HG03103 (cell line): ENCODE measurements at regions not wholly inside any gene's neighbourhood (a gene's known extent, or its start where the extent isn't known, plus 50 kb on each side); places are given as distances from the start of the nearest gene placed in this dataset.
"Not testable (repeated sequence)": the region's sequence is repeated elsewhere in the genome, so short reads cannot be mapped to it uniquely, and the experiment has no call there.

Source experiments
- ATAC-seq: cut with Tn5 transposase; IDR thresholded peaks from one replicate; pipeline ENCODE4 v1.9.1; 2021; ENCODE audit warnings: low read depth; ENCODE audit not compliant: unreplicated experiment

GRCh38 chr5:28369418-28369817 lies 1331.0 kb upstream of the CDH9 start:
- no peak for ATAC-seq

- ATAC-seq = no peak
These were observed 1317.4 kb upstream of the CDH9 start for GRCh38 chr5:28355831-28356230.

DNA sequence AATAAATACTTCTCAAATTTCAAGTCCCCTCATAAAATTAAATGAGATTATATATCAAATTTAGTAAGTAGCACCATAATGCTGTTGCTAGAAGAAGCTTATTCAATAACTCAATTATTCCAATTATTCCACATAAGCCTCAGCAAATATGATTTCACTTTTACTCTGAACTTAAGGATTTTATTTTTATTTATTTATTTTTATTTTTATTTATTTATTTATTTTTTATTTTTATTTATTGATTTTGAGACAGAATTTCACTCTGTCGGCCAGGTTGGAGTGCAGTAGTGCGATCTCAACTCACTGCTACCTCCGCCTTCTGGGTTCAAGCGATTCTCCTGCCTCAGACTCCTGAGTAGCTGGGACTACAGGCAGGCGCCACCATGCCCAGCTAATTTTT lies 1308.3 kb upstream of the CDH9 start:
- no peak for ATAC-seq

DNA sequence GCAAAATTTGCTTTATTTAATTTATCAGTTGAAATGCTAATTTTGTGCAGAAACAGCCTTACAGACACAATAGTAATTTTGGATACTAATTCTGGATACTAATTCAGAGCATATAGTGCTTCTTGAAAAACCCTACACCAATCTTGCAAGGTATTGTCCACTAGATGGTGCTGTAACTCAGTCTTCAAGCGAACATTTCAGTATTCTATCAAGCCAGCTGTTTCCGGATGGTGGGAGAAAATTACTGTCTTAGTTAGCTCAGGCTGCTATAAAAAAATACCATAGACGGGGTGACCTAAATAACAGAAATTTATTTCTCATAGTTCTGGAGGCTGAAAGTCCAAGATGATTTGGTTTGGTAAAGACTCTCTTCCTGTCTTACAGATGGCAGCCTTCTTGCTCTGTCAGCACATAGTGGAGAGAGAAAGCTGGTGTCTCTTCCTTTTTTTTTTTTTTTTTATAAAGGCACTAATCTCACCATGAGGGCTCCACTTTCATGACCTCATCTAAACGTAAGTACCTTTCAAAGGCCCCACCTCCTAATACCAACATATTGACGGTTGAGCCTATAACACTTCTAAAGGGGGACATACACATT lies 1306.5 kb upstream of the CDH9 start:
- ATAC-seq = no peak

DNA sequence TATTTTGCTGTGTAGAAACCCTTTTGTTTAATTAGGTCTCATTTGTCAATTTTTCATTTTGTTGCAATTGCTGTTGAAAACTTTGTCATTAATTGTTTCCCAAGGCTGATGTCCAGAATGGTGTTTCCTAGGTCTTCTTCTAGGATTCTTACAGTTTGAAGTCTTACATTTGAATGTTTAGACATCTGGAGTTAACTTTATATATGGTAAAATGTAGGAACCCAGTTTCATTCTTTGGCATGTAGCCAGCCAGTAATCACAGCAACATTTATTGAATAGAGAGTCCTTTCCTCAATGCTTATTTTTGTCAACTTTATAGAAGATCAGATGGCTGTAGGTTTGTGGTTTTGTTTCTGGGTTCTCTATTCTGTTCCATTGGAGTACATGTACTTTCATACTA lies 1290.8 kb upstream of the CDH9 start:
- ATAC-seq = no peak

- no peak for ATAC-seq
These were observed 1290.3 kb upstream of the CDH9 start for GRCh38 chr5:28328681-28329080.

- ATAC-seq = no peak
These were observed 1285.8 kb upstream of the CDH9 start for GRCh38 chr5:28324174-28324573.

DNA sequence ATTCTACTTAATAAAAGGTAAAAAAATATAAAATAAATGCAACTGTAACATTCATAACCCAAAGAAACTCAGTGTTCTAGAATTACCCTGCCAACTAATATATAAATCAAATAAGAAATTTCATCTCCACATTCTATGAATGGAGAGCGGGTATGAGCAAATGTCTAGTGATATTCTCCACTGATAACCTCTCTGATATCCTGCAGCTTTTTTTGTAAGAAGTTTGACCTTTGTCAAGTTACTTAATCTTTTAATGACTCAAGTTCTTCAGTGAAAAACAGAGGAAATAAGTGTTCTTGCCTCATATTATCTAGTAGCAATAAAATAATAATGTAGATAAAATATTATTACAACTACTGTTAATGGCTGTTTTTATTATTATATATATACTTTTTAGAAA lies 1275.6 kb upstream of the CDH9 start:
- ATAC-seq = no peak

DNA sequence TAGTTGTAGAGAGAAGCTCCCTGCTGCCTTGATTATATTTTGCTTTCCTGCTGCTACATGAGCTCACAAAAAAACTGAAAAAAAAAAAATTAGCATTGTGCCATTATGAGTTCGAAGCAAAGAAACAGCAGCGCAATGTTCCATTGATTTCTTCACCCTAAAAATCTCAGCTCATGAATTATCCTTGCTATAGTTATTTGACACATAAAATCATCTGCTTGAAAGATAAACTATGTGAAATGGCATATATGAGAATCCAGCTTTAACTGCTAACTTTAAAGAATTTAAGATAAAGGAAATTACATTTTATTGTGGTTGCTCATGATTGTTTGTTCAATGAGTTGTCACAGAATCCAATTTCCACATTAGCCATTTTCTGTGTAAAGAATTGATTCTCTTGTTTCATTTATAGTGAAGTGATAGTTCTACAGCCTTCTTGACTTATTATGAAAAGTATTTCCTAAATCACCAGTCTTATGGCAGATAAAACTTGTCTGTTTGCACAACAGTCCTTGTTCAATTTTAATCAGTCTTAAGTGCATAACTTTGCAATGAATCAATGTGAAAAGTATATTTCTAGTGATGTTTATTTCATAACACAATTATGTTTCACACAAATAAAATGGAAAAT lies 1275.0 kb upstream of the CDH9 start:
- ATAC-seq = no peak

DNA sequence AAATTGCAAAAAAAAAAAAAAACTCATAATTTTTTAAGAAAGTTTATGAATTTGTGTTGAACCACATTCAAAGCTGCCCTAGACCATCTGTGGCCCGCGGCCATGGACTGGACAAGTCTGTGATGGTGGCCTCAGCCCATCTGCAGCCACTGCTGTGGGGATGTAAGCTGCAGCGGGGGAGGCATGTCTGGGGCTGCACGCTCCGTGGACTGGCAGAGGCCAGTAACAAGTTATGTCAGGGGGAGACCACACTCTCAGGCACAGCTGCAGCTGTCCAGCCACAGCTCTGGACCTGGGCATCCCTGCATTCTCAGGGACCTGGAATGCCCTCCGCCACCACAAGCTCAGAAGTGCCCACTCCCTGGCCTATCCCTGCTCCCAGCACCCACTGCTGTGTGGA lies 1272.3 kb upstream of the CDH9 start:
- ATAC-seq = no peak

DNA sequence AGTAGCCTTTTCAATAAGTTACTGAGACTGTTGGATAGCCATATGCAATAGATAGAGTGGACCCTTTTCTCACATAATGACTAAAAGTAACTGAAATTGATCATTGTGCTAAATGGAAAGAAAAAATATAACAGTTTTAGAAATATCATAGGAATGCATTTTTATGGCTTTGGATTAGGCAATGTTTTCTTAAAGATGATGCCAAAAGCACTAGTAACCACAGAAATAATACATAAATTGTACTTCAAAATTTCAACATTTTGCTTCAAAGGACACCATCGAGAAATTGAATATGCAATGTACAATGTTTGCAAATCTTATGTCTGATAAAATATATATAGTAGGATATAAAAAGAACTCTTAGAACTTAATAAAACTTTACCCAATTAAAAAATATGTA lies 1267.5 kb upstream of the CDH9 start:
- no peak for ATAC-seq

DNA sequence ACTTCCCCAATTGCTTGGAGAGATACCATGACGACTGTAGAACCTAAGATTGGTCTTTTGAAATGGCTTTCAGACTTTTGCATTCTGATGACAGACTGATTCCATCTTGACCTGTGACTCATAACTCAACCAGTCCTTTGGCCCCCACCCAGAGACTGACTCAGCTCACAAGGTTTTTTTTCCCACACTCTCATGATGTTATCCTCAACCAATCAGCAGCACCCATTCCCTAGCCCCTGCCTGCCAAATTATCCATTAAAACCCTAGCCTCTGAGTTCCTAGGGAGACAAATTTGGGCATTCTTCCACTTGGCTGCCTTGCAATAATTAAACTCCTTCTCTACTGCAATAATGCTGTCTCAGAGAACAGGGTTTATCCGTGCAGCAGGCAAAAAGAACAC lies 1263.3 kb upstream of the CDH9 start:
- no peak for ATAC-seq

DNA sequence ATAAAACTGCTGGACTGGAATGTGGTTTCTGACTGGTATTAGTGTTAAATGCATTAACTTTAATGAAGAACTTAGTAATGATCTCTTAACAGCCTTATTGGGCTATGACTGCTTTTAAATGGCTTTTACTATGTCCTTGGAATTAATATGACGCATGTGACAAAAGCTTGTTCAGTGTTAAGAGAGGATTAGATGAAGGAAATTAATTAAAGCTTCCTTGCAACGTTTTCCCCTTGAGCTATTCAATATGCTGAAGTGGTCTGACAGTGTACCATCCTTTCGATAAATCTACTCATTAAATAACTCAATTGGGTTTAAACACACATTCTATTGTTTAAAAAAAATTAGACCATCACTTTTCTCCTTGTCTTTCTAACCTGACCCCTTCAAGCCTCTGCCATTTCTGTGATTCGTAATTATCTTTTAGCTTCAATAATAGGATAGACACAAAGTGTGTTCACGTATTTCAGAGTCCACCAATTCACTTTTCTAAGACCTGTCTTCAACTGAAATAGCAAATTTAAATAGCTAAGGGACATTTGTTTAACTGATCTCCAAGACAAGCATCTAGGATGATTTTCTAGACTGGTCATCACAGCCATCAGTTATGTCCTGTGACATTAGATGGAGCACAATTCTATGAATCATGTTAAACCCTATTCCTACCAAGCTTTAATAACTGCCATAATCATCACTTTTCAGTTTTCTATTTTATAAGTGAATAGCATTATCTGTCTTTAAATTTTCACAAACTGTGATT lies 1258.0 kb upstream of the CDH9 start:
- no peak for ATAC-seq

GRCh38 chr5:28287021-28287420 lies 1248.6 kb upstream of the CDH9 start:
- not testable (repeated sequence) for ATAC-seq

DNA sequence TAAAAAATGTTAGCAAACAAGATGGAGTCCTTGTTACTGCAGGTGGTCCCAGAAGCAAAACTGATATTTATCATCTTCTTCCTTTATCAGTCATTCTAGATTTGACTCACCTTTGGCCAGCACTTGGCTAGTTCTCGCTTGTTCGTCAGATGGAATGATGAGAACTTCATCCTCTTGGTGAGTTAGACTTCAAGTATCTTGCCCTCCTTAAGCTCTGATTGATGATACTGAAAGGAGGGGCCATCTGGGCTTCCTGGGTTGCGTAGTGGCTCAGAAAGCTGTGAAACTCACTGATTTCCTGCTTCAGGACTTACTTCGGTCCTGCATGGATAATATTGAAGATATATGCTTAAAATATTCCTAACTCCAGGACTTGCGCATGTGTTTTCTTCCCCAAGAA lies 1248.2 kb upstream of the CDH9 start:
- no peak for ATAC-seq

DNA sequence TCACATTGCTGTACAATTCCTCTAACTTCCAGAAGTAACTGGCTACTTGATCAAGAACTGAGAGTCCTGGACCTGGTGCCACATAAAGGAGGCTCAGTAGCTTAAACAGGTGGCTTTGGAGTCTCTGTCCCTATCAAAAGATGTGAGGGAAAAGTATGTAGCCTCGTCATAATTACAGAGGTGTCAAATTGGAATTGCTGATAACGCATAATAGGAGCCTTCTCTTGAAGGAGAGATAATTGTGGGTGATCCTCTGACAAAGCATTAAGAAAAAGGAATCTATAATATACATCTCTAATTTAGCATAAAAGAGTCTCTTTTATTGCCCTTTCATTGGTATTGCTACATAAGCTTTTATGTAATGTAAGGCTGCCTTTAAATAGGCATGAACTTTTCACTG lies 1246.4 kb upstream of the CDH9 start:
- no peak for ATAC-seq

DNA sequence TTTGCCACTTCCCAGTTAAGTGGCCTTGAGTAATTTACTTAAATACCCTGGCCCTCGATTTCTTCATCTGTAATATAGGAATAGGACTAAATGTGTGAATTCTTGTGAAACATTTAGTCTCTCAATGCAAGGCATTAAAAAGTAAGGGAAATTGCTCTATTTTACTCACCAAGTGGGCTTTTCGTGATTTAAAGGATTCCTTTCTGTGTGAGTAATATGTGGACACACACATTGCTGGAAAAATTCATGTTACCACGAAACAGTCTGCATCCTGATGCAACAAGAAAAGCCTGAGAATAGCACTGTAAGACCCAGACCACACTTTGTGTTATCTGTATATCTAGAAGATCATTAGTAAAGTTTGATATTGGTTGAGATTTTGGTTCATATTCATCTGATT lies 1243.0 kb upstream of the CDH9 start:
- ATAC-seq = no peak

DNA sequence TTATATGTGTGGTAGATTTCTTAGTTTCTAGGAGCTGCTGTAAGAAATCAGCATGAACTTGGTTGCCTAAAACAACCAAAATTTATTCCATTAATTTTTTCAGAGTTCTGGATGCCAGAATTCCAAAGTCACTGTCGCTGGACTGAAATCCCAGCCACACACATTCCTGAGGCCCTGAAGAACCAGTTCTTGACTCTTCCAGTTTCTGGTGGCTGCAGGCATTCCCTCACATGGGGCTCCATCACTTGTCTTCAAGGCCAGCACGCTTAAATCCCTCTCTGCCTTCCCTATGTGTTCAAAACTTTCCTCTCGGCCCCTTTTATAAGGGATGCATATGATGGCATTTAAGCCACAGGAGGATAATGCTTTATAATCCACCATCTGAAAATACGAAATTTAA lies 1237.5 kb upstream of the CDH9 start:
- no peak for ATAC-seq

GRCh38 chr5:28269978-28270377 lies 1231.6 kb upstream of the CDH9 start:
- no peak for ATAC-seq

DNA sequence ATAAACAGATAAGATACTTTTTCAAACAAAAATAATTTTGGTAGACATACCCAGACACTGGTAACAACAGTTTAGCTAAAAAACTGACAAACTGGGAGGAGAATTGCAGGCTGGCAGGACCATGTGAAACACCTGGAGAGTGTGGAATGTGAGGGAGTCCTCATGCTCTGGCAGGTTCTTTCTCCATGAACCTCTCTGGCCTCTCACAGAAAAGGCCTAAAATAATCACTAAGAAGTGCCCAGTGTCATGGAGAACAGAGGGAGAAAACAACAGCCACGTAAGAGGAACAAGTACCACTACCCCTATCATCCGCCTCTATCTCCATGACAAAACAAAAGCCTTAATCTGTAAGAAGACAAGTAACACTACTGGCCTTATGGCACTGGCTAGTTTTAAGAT lies 1227.5 kb upstream of the CDH9 start:
- ATAC-seq = no peak

DNA sequence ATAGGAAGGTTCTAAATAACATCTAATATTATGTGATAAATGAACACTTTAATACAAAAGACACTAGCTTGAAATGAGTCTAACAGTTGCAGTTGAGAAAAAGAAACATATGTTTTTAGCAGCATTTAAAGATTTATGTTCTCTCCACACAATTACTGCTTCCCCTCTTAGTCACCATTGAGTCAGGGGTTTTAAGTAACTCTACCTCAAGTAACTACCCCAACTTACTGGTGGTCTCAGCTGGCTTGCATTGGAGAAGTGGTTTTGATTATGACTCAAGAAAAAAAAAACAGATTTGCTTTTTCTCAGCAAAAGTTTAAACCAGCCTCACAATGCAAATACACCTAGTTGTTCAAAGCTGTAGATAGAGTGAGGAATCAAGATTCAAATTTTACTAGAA lies 1216.5 kb upstream of the CDH9 start:
- no peak for ATAC-seq

- no peak for ATAC-seq
These were observed 1215.0 kb upstream of the CDH9 start for GRCh38 chr5:28253431-28253830.
